ENCODE measurements at regions not wholly inside any gene's neighbourhood (a gene's known extent, or its start where the extent isn't known, plus 50 kb on each side); places are given as distances from the start of the nearest gene placed in this dataset.

DNA sequence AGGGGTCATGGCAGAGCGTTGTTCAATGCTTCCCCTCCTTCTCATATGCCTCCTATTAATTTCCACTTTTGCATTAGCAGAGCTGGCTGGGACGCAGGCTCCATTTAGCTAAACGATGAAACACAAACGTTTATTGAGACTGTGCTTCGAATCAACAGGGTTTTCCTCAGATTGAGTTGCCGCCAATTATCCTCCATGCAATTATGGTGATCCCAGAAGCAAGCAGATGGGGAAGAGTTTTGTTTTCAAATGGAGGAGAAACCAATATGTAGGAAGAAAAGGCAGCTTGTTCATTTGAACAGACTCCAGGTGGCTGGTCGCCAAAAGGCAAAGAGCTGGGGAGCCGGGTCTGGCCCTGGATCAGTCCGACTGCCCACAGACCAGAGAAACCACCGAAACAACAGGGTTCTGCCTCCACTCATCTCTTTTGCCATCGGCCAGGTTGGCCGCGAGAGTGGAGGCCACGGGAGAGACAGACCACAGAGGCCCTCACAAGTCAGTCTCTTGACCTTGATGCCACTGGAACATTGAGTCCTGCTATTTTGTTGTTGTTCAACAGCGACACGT lies 184.8 kb downstream of the GBA3 start:
- TF ChIP-seq EZH2 (IDR thresholded peaks at IDR 0.05; ENCODE audit: low read length, missing control alignments) = no peak
- TF ChIP-seq, protein P1, sequence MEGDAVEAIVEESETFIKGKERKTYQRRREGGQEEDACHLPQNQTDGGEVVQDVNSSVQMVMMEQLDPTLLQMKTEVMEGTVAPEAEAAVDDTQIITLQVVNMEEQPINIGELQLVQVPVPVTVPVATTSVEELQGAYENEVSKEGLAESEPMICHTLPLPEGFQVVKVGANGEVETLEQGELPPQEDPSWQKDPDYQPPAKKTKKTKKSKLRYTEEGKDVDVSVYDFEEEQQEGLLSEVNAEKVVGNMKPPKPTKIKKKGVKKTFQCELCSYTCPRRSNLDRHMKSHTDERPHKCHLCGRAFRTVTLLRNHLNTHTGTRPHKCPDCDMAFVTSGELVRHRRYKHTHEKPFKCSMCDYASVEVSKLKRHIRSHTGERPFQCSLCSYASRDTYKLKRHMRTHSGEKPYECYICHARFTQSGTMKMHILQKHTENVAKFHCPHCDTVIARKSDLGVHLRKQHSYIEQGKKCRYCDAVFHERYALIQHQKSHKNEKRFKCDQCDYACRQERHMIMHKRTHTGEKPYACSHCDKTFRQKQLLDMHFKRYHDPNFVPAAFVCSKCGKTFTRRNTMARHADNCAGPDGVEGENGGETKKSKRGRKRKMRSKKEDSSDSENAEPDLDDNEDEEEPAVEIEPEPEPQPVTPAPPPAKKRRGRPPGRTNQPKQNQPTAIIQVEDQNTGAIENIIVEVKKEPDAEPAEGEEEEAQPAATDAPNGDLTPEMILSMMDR (conservative IDR thresholded peaks at IDR 0.05 in 1 of 2, IDR thresholded peaks at IDR 0.05 in 1 of 2; ENCODE audit: low read depth in 1 of 2, low read length in 2 of 2) = no peak

Data from fibroblast of lung (primary cell).